Gastrocnemius medialis (tissue), 4 donors: ENCODE measurements at regions not wholly inside any gene's neighbourhood (a gene's known extent, or its start where the extent isn't known, plus 50 kb on each side); places are given as distances from the start of the nearest gene placed in this dataset.

Source experiments
- ATAC-seq, 2 donors: fragments of 150-250 bp; one replicate each; pipeline ENCODE4 v1.9.1; 2016
- DNase-seq, 2 donors: peaks; one replicate each; pipeline ENCODE4 v3.0.0-alpha.2; 2019
- H3K27ac ChIP-seq, 4 donors: fragments of 200-600 bp; sonication (generic); 1 replicate in 1 of 4; 2 replicates in 3 of 4; pipeline ENCODE4 v1.5.1; 2016 to 2018; ENCODE audit warnings: mild to moderate bottlenecking in 2 of 4, moderate library complexity in 1 of 4
- H3K27me3 ChIP-seq, 3 donors: fragments of 200-600 bp; sonication (generic) in 2 of 3; 1 replicate in 1 of 3; 2 replicates in 2 of 3; pipeline versions ENCODE4 v1.5.1 to v1.6.0; 2016 to 2019; ENCODE audit warnings: mild to moderate bottlenecking in 1 of 3, moderate library complexity in 1 of 3
- H3K36me3 ChIP-seq, 2 donors: fragments of 200-600 bp; sonication (generic) in 1 of 2; one replicate each; pipeline ENCODE4 v1.5.1; 2017 to 2018
- H3K4me1 ChIP-seq, 2 donors: fragments of 200-600 bp; sonication (generic) in 1 of 2; one replicate each; pipeline ENCODE4 v1.5.1; 2016 to 2017; ENCODE audit warnings: mild to moderate bottlenecking in 2 of 2
- H3K4me3 ChIP-seq, 4 donors: fragments of 200-600 bp; sonication (generic) in 3 of 4; 1 replicate in 1 of 4; 2 replicates in 3 of 4; pipeline ENCODE4 v1.5.1; 2016 to 2019; ENCODE audit warnings: mild to moderate bottlenecking in 2 of 4
- H3K9me3 ChIP-seq, 3 donors: fragments of 200-600 bp; sonication (generic) in 2 of 3; 1 replicate in 1 of 3; 2 replicates in 2 of 3; pipeline ENCODE4 v1.5.1; 2016 to 2019
- POLR2A ChIP-seq, 2 donors: fragments of 450-650 bp; IDR thresholded peaks; one replicate each; pipeline ENCODE4 v1.6.1; 2017; ENCODE audit warnings: antibody characterized with exemption in 2 of 2, mild to moderate bottlenecking in 2 of 2, moderate library complexity in 2 of 2
- in situ Hi-C, 4 donors: fragments of 200-750 bp; cut with MboI; loops; one replicate each; pipeline versions ENCODE4 v1.15.0 to v1.8.0; 2017; ENCODE audit warnings: low sequenced_read_pairs in 4 of 4
- intact Hi-C: fragments of 100-400 bp; cut with DNase I; formaldehyde crosslinking; loops from one replicate; pipeline ENCODE4 v1.15.1; 2023; ENCODE audit warnings: low total_unique reads
- TF ChIP-seq, protein P1 (sequence below), 5 experiments: fragments of 450-650 bp in 3 of 5; fragments of 200-600 bp in 2 of 5; sonication (generic) in 2 of 5; IDR thresholded peaks in 4 of 5; conservative IDR thresholded peaks in 1 of 5; 1 replicate in 4 of 5; 2 replicates in 1 of 5; pipeline ENCODE4 v1.5.1; 2016 to 2019; ENCODE audit warnings: antibody characterized with exemption in 5 of 5, mild to moderate bottlenecking in 3 of 5, moderate library complexity in 3 of 5

DNA sequence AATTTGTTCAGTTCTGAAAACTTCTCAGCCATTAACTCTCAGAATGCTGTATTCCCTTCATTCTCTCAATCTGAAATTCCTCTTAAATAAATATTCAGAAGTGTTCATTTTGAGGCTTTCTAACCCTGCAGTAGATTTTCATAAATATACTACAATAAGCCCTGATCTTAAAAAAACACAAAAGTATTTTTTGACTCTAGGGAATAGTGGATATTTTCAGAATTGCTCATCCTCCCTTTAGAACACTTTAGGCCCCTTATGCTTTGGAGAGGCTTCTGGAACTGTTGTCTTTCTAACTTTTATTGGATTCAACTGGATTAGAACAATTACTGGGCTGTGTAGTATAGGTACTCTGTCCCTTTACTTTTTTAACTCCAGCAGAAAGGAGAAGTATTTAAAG is 1662.6 kb upstream of the MIR17HG start:
- Histone ChIP-seq H3K4me1 (no peaks in the 10 kb centered on the region), H3K27me3 (no peaks in the 10 kb centered on the region), H3K4me3 (no peak overlapping the region), H3K9me3 (no peaks in the 10 kb centered on the region), H3K36me3 (no peaks in the 10 kb centered on the region), H3K27ac (no peak overlapping the region)
- no peak for ATAC-seq
- TF ChIP-seq POLR2A (IDR thresholded peaks at IDR 0.05) = no peak
- TF ChIP-seq, protein P1, sequence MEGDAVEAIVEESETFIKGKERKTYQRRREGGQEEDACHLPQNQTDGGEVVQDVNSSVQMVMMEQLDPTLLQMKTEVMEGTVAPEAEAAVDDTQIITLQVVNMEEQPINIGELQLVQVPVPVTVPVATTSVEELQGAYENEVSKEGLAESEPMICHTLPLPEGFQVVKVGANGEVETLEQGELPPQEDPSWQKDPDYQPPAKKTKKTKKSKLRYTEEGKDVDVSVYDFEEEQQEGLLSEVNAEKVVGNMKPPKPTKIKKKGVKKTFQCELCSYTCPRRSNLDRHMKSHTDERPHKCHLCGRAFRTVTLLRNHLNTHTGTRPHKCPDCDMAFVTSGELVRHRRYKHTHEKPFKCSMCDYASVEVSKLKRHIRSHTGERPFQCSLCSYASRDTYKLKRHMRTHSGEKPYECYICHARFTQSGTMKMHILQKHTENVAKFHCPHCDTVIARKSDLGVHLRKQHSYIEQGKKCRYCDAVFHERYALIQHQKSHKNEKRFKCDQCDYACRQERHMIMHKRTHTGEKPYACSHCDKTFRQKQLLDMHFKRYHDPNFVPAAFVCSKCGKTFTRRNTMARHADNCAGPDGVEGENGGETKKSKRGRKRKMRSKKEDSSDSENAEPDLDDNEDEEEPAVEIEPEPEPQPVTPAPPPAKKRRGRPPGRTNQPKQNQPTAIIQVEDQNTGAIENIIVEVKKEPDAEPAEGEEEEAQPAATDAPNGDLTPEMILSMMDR (IDR thresholded peaks at IDR 0.05 in 4 of 5, conservative IDR thresholded peaks at IDR 0.05 in 1 of 5) = no peak
- no peak for DNase-seq
- in situ Hi-C loops (no loop called here), intact Hi-C loops (no loop called here)

DNA sequence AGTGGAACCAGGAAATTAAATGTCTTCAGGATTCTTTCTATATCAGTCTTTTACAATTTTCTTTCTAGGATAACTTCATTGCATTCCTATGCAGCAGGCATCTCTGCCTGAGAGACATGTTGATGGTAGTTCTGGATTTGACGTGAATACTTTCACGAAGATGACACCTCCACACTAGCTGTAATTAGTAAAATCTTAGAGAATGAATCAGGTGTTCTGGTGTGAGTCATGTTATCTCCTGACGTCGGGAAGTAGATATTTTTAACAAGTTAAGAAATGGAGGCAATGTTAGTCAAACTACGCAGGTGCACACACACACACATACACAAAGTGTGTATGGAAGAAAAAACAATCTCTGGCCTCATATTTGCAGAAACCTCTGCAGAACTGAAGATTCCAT is 1661.3 kb upstream of the MIR17HG start:
- H3K9me3 ChIP-seq = no peaks in the 10 kb centered on the region
- ATAC-seq = no peak
- H3K27me3 ChIP-seq = no peaks in the 10 kb centered on the region
- TF ChIP-seq POLR2A (IDR thresholded peaks at IDR 0.05) = no peak
- TF ChIP-seq, protein P1 (IDR thresholded peaks at IDR 0.05 in 4 of 5, conservative IDR thresholded peaks at IDR 0.05 in 1 of 5) = no peak
- H3K36me3 ChIP-seq = no peaks in the 10 kb centered on the region
- no peak overlapping the region for H3K4me3 ChIP-seq
- H3K4me1 ChIP-seq = no peaks in the 10 kb centered on the region
- intact Hi-C loops (no loop called here), in situ Hi-C loops (no loop called here)
- DNase-seq = no peak
- H3K27ac ChIP-seq = no peak overlapping the region

DNA sequence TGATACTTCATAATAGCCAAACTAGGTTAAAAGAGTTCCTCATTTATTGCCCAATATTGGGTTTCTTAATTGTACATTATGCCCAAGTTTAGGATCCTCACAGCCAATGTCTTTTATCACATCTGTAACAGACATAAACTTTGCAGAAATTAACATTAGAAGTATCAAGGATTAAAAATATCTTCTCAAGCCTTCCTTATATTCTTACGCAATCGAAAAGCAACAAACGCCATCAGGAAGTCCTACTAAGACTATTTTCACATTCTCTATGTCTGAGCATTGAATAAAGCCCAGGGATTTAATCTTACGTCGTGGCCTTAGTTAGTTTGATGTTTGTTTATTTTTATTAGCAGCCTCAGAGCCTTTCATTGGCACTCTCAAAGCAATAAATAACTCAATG is 1660.4 kb upstream of the MIR17HG start:
- TF ChIP-seq, protein P1 (IDR thresholded peaks at IDR 0.05 in 4 of 5, conservative IDR thresholded peaks at IDR 0.05 in 1 of 5) = no peak
- no peak for TF ChIP-seq POLR2A (IDR thresholded peaks at IDR 0.05)
- no peak overlapping the region for H3K27ac ChIP-seq
- no peaks in the 10 kb centered on the region for H3K36me3 ChIP-seq
- ATAC-seq (no peak), DNase-seq (no peak)
- intact Hi-C loops (no loop called here), in situ Hi-C loops (no loop called here)
- H3K4me1 ChIP-seq = no peaks in the 10 kb centered on the region
- no peaks in the 10 kb centered on the region for H3K27me3 ChIP-seq
- H3K9me3 ChIP-seq = no peaks in the 10 kb centered on the region
- H3K4me3 ChIP-seq = no peak overlapping the region

DNA sequence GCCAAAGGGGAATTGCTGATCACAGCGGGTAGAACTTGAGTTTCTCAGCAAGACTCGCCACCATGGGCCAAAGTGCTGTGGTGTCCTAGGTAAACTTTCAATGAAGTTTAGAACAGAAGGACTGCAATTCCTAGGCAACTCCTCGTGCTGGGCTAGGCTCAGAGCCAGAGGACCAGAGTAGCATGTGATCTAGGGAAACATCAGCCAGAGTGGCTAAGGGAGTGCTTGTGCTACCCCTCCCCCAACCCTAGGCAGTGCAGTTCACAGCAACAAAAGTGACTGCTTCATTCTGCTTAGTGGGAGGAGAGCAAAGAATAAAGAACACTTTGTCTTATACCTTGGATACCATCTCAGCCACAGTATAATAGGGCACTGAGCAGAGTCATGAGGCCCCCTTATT is 1658.6 kb upstream of the MIR17HG start:
- no peaks in the 10 kb centered on the region for H3K9me3 ChIP-seq
- no peak overlapping the region for H3K27ac ChIP-seq
- TF ChIP-seq, protein P1 (IDR thresholded peaks at IDR 0.05 in 4 of 5, conservative IDR thresholded peaks at IDR 0.05 in 1 of 5) = no peak
- no peak for TF ChIP-seq POLR2A (IDR thresholded peaks at IDR 0.05)
- H3K36me3 ChIP-seq = no peaks in the 10 kb centered on the region
- intact Hi-C loops (no loop called here), in situ Hi-C loops (no loop called here)
- H3K27me3 ChIP-seq = no peaks in the 10 kb centered on the region
- ATAC-seq = no peak
- H3K4me1 ChIP-seq = no peaks in the 10 kb centered on the region
- DNase-seq = no peak
- H3K4me3 ChIP-seq = no peak overlapping the region

DNA sequence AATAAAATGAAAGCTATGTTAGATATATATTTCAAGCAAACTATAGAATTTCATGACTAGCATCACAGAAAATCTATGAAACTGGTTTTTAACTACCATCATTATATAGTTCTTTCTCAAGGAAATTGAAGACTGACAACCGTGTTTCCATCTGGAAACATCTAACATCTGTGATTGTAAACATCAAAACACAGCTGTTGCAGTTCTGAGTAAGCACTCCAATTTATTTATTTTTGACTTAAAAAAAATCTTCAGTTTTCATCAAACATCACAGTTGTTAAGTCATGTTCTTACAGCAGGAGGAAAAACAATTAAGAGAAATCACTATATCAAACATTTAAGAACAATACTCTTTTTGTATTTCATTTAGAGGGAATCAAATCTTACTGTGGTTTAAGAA is 1653.0 kb upstream of the MIR17HG start:
- H3K4me3 ChIP-seq = no peak overlapping the region
- no peaks in the 10 kb centered on the region for H3K27me3 ChIP-seq
- H3K27ac ChIP-seq = no peak overlapping the region
- H3K36me3 ChIP-seq = no peaks in the 10 kb centered on the region
- DNase-seq (no peak), ATAC-seq (no peak)
- in situ Hi-C loops (no loop called here), intact Hi-C loops (no loop called here)
- TF ChIP-seq POLR2A (IDR thresholded peaks at IDR 0.05) = no peak
- TF ChIP-seq, protein P1 (IDR thresholded peaks at IDR 0.05 in 4 of 5, conservative IDR thresholded peaks at IDR 0.05 in 1 of 5) = no peak
- no peaks in the 10 kb centered on the region for H3K4me1 ChIP-seq
- H3K9me3 ChIP-seq = no peaks in the 10 kb centered on the region
